NCI-H1417 (cell line): ENCODE measurements at regions not wholly inside any gene's neighbourhood (a gene's known extent, or its start where the extent isn't known, plus 50 kb on each side); places are given as distances from the start of the nearest gene placed in this dataset.
"Not testable (repeated sequence)": the region's sequence is repeated elsewhere in the genome, so short reads cannot be mapped to it uniquely, and the experiment has no call there.

ENCODE experiments used
- DNase-seq, 3 experiments: peaks; one replicate each; lab custom pipeline; 2025; lab: John Stamatoyannopoulos, UW

DNA sequence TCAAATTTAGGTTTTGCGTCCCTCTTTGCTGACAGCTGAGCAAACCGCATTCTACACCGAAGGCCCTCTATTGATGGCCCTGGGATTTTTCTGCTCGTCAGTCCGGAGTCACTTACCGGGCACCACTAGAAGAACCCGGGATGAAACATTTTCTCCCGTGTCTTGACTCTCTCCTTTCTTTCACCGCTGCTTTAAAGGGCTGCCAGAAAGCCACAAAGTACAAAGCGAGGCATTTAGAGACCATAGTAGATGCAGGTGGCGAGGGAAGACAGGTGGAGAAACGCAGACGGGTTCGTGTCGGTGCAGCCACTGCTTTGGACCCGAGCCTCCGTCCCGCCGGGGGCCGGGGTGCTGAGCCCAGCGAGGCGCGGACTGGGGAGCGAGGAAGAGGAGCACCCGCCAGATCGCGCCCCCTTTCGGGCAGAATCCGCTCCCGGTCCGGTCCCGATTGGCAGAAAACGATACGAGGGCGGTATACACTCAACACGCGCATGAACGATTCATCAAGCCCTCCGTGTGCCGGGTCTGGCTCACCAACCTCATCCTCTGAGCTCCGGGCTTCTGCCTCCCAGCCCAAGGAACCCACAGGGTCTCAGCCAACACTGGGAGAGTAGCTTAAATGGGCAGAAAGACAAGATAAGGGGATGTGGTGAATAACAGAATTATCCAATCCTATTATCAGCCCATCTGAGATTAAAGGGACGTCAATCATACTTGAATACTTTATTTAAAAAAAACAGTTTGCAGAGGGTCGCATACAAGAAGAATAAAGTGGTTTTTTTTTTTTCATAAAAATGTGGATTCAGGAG, 84.9 kb downstream of the TRIM27 start:
- DNase-seq: peak; percentile 66 to 92 (median 86)

DNA sequence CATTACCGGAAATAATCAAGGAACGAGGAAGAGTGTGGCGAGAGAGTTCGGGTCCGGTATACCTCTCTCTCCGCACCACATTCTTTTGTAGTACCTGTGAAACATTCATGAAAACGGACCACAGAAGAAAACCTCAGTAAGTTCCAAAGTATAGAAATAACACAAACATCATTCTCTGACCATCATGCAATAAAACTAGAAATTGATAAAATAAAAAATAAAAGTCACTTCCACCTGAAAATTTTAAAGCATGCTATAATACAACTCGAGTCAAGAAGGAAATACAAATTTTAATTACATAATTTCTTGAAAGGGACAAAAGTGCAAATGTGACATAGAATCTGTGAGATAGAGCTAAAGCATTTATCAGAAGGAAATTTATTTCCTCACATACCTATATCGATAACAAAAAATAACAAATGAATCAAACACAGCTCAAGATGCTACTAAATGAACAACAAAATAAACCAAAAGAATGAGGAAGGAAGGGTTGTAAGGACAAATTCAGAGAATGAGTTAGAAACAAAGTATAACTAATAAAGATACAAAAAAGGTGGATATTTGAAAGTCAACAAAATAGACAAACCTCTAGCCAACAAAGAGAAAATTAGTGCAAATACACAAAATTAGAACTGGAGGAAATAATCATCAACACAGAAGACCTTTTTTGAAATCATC, 84.2 kb downstream of the TRIM27 start:
- DNase-seq: no peak

DNA sequence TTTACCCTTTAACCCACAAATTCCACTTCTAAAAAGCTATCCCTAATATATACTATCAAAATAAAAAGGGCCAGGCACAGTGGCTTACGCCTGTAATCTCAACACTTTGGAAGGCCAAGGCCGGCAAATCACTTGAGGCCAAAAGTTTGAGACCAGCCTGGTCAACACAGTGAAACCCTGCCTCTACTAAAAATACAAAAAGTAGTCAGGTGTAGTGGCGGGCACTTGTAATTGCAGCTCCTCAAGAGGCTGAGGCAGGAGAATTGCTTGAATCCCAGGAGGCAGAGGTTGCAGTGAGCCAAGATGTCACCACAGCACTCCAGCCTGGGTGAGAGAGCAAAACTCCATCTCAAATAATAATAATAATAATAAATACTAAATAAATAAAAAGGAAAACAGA, 82.5 kb downstream of the TRIM27 start:
- DNase-seq: no peak

DNA sequence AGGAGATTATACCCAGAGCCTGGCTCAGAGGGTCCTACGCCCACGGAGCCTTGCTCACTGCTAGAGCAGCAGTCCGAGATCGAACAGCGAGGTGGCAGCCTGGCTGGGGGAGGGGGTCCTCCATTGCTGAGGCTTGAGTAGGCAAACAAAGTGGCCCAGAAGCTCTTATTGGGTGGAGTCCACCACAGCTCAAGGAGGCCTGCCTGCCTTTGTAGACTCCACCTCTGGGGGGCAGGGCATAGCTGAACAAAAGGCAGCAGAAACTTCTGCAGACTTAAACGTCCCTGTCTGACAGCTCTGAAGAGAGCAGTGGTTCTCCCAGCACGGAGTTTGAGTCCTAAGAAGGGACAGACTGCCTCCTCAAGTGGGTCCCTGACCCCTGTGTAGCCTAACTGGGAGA, 75.0 kb downstream of the TRIM27 start:
- DNase-seq: not testable (repeated sequence)
